K562 (cell line): ENCODE measurements at regions not wholly inside any gene's neighbourhood (a gene's known extent, or its start where the extent isn't known, plus 50 kb on each side); places are given as distances from the start of the nearest gene placed in this dataset.

ENCODE experiments used
- CTCF ChIP-seq, 3 experiments: IDR thresholded peaks in 2 of 3; conservative IDR thresholded peaks in 1 of 3; 2 replicates each; pipeline ENCODE4 v1.5.1; 2011 to 2012; ENCODE audit warnings: low read length in 3 of 3, mild to moderate bottlenecking in 3 of 3, control low read depth in 2 of 3, improper control_type of control experiment in 1 of 3, inconsistent platforms in 1 of 3, low read depth in 1 of 3, mixed read lengths in 1 of 3, moderate library complexity in 1 of 3; ENCODE audit not compliant: insufficient read depth in 2 of 3
- TAF1 ChIP-seq: IDR thresholded peaks from 2 replicates; pipeline ENCODE4 v1.6.1; 2011; ENCODE audit warnings: mild to moderate bottlenecking, low read length, moderate library complexity; ENCODE audit not compliant: insufficient read depth, control insufficient read depth, severe bottlenecking; ENCODE audit errors: extremely low read depth
- USF1 ChIP-seq: sonication (generic); formaldehyde crosslinking; IDR thresholded peaks from 2 replicates; pipeline ENCODE4 v1.9.0; 2022; ENCODE audit warnings: mild to moderate bottlenecking, missing genetic modification reagents

DNA sequence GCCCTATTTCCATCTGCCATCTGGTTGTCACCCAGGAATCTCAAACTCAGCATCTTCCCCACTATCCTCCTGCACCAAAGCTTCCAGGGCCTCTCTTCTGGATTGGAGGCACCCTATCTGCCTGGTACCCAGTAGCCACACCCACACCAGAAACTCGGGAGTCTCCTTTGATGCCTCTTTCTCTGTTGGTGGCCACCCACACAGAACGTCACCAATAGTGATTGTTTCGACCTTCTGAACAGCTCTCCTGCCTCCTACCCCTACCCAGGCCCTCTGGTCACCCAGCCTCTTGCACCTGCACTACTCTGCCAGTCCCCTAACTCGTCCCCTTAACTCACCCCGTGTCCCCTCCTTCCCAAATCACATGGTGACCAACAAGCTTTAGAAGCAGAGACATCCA, 95.0 kb downstream of the IRF2BPL start:
- TF ChIP-seq CTCF (IDR thresholded peaks at IDR 0.05 in 2 of 3, conservative IDR thresholded peaks at IDR 0.05 in 1 of 3; ENCODE audit: insufficient read depth in 2 of 3, low read depth in 1 of 3, low read length in 3 of 3) (no peak), TAF1 (no peak), USF1 (CRISPR knock-in tag) (no peak)
